Astrocyte (in vitro differentiated cells and primary cell): ENCODE measurements at regions not wholly inside any gene's neighbourhood (a gene's known extent, or its start where the extent isn't known, plus 50 kb on each side); places are given as distances from the start of the nearest gene placed in this dataset.

Source experiments
- DNase-seq: peaks from one replicate; pipeline ENCODE4 v3.0.0-alpha.2; 2010; ENCODE audit warnings: low read depth
- FAIRE-seq: peaks from 2 replicates; lab custom pipeline; 2011; peaks lifted over from hg19 to GRCh38; lab: Jason Lieb, UNC
- H2AFZ ChIP-seq: 2 replicates; pipeline ENCODE4 v1.6.0; 2012; ENCODE audit warnings: low read depth, low read length, inconsistent platforms
- H3K27ac ChIP-seq: 2 replicates; pipeline ENCODE4 v1.5.1; 2011; ENCODE audit warnings: low read depth, low read length, inconsistent platforms
- H3K27me3 ChIP-seq: 2 replicates; pipeline ENCODE4 v1.6.0; 2011; ENCODE audit warnings: low read length, inconsistent platforms; ENCODE audit not compliant: insufficient read depth
- H3K36me3 ChIP-seq: 2 replicates; pipeline ENCODE4 v1.5.1; 2011; ENCODE audit warnings: low read length, inconsistent platforms; ENCODE audit not compliant: insufficient read depth
- H3K4me1 ChIP-seq: 2 replicates; pipeline ENCODE4 v1.5.1; 2011; ENCODE audit warnings: low read length, inconsistent platforms; ENCODE audit not compliant: insufficient read depth
- H3K4me2 ChIP-seq: 2 replicates; pipeline ENCODE4 v1.6.0; 2012; ENCODE audit warnings: low read length, inconsistent platforms
- H3K4me3 ChIP-seq: 2 replicates; pipeline ENCODE4 v1.5.1; 2011; ENCODE audit warnings: low read depth, mild to moderate bottlenecking, low read length, inconsistent platforms; ENCODE audit not compliant: insufficient read depth
- H3K79me2 ChIP-seq: 2 replicates; pipeline ENCODE4 v1.6.0; 2012; ENCODE audit warnings: mild to moderate bottlenecking, low read length, inconsistent platforms; ENCODE audit not compliant: insufficient read depth
- H3K9ac ChIP-seq: 2 replicates; pipeline ENCODE4 v1.6.0; 2012; ENCODE audit warnings: mild to moderate bottlenecking, low read length, inconsistent platforms
- H3K9me3 ChIP-seq: 2 replicates; pipeline ENCODE4 v1.5.1; 2012; ENCODE audit warnings: low read depth, mild to moderate bottlenecking, low read length, inconsistent platforms; ENCODE audit not compliant: insufficient read depth
- H4K20me1 ChIP-seq: 2 replicates; pipeline ENCODE4 v1.6.0; 2012; ENCODE audit warnings: low read length, inconsistent platforms; ENCODE audit not compliant: insufficient read depth
- H3K27ac Mint-ChIP-seq: one replicate; pipeline ENCODE4 v1.8.0; 2021; ENCODE audit warnings: mild to moderate bottlenecking, mixed read lengths; ENCODE audit not compliant: unreplicated experiment
- H3K27me3 Mint-ChIP-seq: one replicate; pipeline ENCODE4 v1.8.0; 2021; ENCODE audit warnings: low read depth, mixed read lengths; ENCODE audit not compliant: unreplicated experiment
- H3K36me3 Mint-ChIP-seq: one replicate; pipeline ENCODE4 v1.8.0; 2021; ENCODE audit warnings: low read depth, mixed read lengths; ENCODE audit not compliant: unreplicated experiment
- H3K4me1 Mint-ChIP-seq: one replicate; pipeline ENCODE4 v1.8.0; 2021; ENCODE audit warnings: low read depth, mixed read lengths; ENCODE audit not compliant: unreplicated experiment
- H3K4me3 Mint-ChIP-seq: one replicate; pipeline ENCODE4 v1.8.0; 2021; ENCODE audit warnings: mild to moderate bottlenecking, moderate library complexity, mixed read lengths; ENCODE audit not compliant: unreplicated experiment
- H3K9me3 Mint-ChIP-seq: one replicate; pipeline ENCODE4 v1.8.0; 2021; ENCODE audit warnings: mild to moderate bottlenecking, mixed read lengths; ENCODE audit not compliant: unreplicated experiment
- EZH2 ChIP-seq: IDR thresholded peaks from 2 replicates; pipeline ENCODE4 v1.6.1; 2012; ENCODE audit warnings: mild to moderate bottlenecking, low read length, inconsistent platforms; ENCODE audit not compliant: insufficient read depth
- TF ChIP-seq, protein P1 (sequence below): IDR thresholded peaks from 2 replicates; pipeline ENCODE4 v1.5.1; 2011; ENCODE audit warnings: low read depth, mild to moderate bottlenecking, inconsistent platforms, low read length, moderate library complexity; ENCODE audit not compliant: insufficient read depth

DNA sequence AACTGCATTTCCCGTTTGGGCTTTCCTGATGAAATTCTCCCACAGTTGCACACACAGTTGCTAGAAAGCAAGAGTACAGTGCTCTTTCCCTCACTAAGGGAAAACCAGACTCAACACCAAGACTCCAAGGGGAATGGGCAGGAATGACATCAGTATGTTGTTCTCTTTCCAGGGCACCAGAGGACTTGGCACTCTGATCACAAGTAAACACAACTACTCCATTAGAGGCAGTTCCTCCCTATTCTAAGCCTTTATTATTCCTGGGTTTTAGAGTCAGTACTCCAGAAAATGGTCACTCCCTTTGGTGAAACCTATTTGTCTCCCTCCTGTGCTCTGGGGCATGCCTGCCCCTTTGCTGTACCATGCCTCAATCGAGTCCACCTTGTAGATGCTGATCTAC is 52.3 kb upstream of the VGLL4 start:
- H4K20me1 ChIP-seq: no peaks in the 10 kb centered on the region
- no peaks in the 10 kb centered on the region for H3K79me2 ChIP-seq
- H3K9me3 Mint-ChIP-seq: peaks cover 2% of the 10 kb centered on the region
- no peak overlapping the region for H3K9ac ChIP-seq
- H3K4me2 ChIP-seq: no peak overlapping the region
- no peak overlapping the region for H3K4me3 ChIP-seq
- no peaks in the 10 kb centered on the region for H3K27me3 ChIP-seq
- H3K4me1 Mint-ChIP-seq: peaks cover 21% of the 10 kb centered on the region
- peaks cover 15% of the 10 kb centered on the region for H3K36me3 Mint-ChIP-seq
- H3K27ac Mint-ChIP-seq: no peak overlapping the region
- H3K9me3 ChIP-seq: no peaks in the 10 kb centered on the region
- no peak for DNase-seq
- TF ChIP-seq EZH2: no peak
- TF ChIP-seq, protein P1, sequence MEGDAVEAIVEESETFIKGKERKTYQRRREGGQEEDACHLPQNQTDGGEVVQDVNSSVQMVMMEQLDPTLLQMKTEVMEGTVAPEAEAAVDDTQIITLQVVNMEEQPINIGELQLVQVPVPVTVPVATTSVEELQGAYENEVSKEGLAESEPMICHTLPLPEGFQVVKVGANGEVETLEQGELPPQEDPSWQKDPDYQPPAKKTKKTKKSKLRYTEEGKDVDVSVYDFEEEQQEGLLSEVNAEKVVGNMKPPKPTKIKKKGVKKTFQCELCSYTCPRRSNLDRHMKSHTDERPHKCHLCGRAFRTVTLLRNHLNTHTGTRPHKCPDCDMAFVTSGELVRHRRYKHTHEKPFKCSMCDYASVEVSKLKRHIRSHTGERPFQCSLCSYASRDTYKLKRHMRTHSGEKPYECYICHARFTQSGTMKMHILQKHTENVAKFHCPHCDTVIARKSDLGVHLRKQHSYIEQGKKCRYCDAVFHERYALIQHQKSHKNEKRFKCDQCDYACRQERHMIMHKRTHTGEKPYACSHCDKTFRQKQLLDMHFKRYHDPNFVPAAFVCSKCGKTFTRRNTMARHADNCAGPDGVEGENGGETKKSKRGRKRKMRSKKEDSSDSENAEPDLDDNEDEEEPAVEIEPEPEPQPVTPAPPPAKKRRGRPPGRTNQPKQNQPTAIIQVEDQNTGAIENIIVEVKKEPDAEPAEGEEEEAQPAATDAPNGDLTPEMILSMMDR: no peak
- H2AFZ ChIP-seq: no peak overlapping the region
- H3K27me3 Mint-ChIP-seq: no peaks in the 10 kb centered on the region
- H3K36me3 ChIP-seq: no peaks in the 10 kb centered on the region
- FAIRE-seq: no peak
- H3K4me3 Mint-ChIP-seq: no peak overlapping the region
- H3K4me1 ChIP-seq: no peaks in the 10 kb centered on the region
- no peak overlapping the region for H3K27ac ChIP-seq
